ENCODE measurements at regions not wholly inside any gene's neighbourhood (a gene's known extent, or its start where the extent isn't known, plus 50 kb on each side); places are given as distances from the start of the nearest gene placed in this dataset.

DNA sequence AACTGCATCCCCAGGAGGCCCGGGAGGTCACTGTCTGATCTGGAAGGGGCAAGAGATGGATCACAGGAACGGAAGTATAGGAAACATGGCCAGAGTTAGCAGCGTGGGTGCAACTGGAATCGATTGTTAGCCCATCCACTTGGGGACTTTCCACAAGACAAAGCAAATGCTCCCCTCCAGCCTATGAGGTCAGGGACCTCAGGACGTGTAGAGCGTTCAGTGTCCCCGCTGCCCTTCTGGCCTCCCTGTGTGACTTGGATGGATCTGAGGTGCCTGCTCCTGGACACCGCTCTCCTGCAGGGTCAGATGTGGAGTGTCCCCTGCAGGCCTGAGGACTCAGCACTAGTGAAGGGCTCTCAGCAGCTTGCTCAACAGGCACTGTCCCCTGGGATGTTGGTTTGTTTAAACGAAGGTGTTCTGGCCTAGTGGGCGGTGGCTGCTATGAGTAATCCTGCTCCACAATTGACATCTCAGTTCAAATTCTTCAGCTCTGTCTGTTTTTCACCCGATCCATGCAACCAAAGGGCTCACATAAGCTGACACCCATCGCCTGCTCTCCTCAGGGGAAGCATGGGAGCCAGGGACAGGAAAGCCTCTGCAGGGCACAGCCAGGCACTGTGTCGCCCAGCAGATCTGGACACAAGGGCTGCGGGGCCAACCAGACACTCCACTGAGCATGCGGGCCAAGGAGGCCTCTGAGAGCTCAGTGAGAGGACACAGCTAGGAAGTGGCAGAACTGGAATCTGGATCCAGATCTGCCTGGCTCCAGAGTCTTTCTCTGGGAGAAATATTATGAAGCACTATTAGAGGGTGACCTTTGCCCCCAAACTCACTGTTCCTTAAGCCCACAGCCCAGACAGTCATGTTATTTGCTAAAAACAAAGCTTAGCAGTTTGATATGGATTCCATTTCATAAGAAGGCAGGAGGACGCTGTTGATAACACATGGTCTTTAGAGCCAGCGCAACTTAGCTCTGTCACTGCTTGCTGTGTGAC, 78.5 kb downstream of the RHOB start (continued):
- peak; percentile 29; the same call in 1 of the 2 replicates for TF ChIP-seq MYC (CRISPR knock-in tag; IDR thresholded peaks at IDR 0.05; ENCODE audit: borderline replicate concordance)
- TF ChIP-seq ZNF17 (CRISPR knock-in tag; IDR thresholded peaks at IDR 0.05), result no peak
- no peak for TF ChIP-seq ZBTB1 (CRISPR knock-in tag; IDR thresholded peaks at IDR 0.05; ENCODE audit: borderline replicate concordance)
- TF ChIP-seq SRSF4 (IDR thresholded peaks at IDR 0.05; ENCODE audit: low read depth, low read length, poor library complexity, severe bottlenecking), result no peak
- no peak for TF ChIP-seq YEATS4 (CRISPR knock-in tag; IDR thresholded peaks at IDR 0.05; ENCODE audit: borderline replicate concordance)
- TF ChIP-seq KDM5A (IDR thresholded peaks at IDR 0.05; ENCODE audit: borderline replicate concordance, low read length), result no peak
- TF ChIP-seq ATF7 (IDR thresholded peaks at IDR 0.05), result no peak
- 0 out of 2 replicates have a peak, but pooled peaks have one; percentile 50 for TF ChIP-seq ATF7 (CRISPR knock-in tag; IDR thresholded peaks at IDR 0.05)
- no peak for TF ChIP-seq CAMTA2 (CRISPR knock-in tag; IDR thresholded peaks at IDR 0.05; ENCODE audit: borderline replicate concordance)
- no peak for TF ChIP-seq ZNF30 (CRISPR knock-in tag; IDR thresholded peaks at IDR 0.05)
- no peak for TF ChIP-seq SRF (IDR thresholded peaks at IDR 0.05; ENCODE audit: low read depth, low read length)
- no peak for TF ChIP-seq THYN1 (CRISPR knock-in tag; IDR thresholded peaks at IDR 0.05; ENCODE audit: borderline replicate concordance, low read depth)
- peak; percentile 53 for TF ChIP-seq HNF4A (CRISPR knock-in tag; IDR thresholded peaks at IDR 0.05)
- peak; percentile 77 for TF ChIP-seq ZNF883 (CRISPR knock-in tag; IDR thresholded peaks at IDR 0.05; ENCODE audit: not compliant biosample characterization)
- TF ChIP-seq IRF2 (CRISPR knock-in tag; IDR thresholded peaks at IDR 0.05), result peak; percentile 77
- no peak for TF ChIP-seq SMARCC2 (IDR thresholded peaks at IDR 0.05)
- TF ChIP-seq ZFYVE20 (CRISPR knock-in tag; IDR thresholded peaks at IDR 0.05; ENCODE audit: borderline replicate concordance, low read depth), result no peak
- no peak for TF ChIP-seq CBX2 (IDR thresholded peaks at IDR 0.05; ENCODE audit: low read depth, low read length)
- TF ChIP-seq CBX2 (CRISPR knock-in tag; IDR thresholded peaks at IDR 0.05; ENCODE audit: low read depth), result peak; percentile 21; the same call in 1 of the 2 replicates
- no peak for TF ChIP-seq RORA (CRISPR knock-in tag; IDR thresholded peaks at IDR 0.05)

All from HepG2 (cell line).